Body of pancreas (tissue), 4 donors: ENCODE measurements at regions not wholly inside any gene's neighbourhood (a gene's known extent, or its start where the extent isn't known, plus 50 kb on each side); places are given as distances from the start of the nearest gene placed in this dataset.

ENCODE experiments used
- ATAC-seq: fragments of 150-250 bp; one replicate; pipeline ENCODE4 v1.9.1; 2016
- DNase-seq, 4 donors: peaks; one replicate each; pipeline ENCODE4 v3.0.0-alpha.2; 2019
- H3K27ac ChIP-seq, 4 donors: fragments of 200-600 bp; sonication (generic); 1 replicate in 3 of 4; 2 replicates in 1 of 4; pipeline versions ENCODE4 v1.5.1 to v1.6.1; 2016 to 2019; ENCODE audit warnings: mild to moderate bottlenecking in 1 of 4, mixed read lengths in 1 of 4, moderate library complexity in 1 of 4
- H3K27me3 ChIP-seq, 2 donors: fragments of 200-600 bp; sonication (generic); one replicate each; pipeline ENCODE4 v1.6.0; 2016; ENCODE audit warnings: mild to moderate bottlenecking in 1 of 2
- H3K36me3 ChIP-seq, 2 donors: fragments of 200-600 bp; sonication (generic); replicated peaks in 1 of 2; 2 replicates each; pipeline ENCODE4 v1.5.1; 2016; ENCODE audit warnings: low read depth in 2 of 2; ENCODE audit not compliant: insufficient read depth in 1 of 2
- H3K4me1 ChIP-seq: fragments of 200-600 bp; sonication (generic); one replicate; pipeline ENCODE4 v1.6.0; 2016
- H3K4me3 ChIP-seq, 2 donors: fragments of 200-600 bp; sonication (generic); 1 replicate in 1 of 2; 2 replicates in 1 of 2; pipeline ENCODE4 v1.5.1; 2016 to 2019
- H3K9me3 ChIP-seq, 3 donors: fragments of 200-600 bp; sonication (generic); 1 replicate in 2 of 3; 2 replicates in 1 of 3; pipeline ENCODE4 v1.5.1; 2016
- CTCF ChIP-seq, 7 experiments: fragments of 450-650 bp in 4 of 7; fragments of 200-600 bp in 3 of 7; sonication (generic) in 3 of 7; IDR thresholded peaks; one replicate each; pipeline ENCODE4 v1.5.1; 2016 to 2019; ENCODE audit warnings: antibody characterized with exemption in 7 of 7
- POLR2A ChIP-seq, 3 donors: fragments of 450-650 bp; IDR thresholded peaks; one replicate each; pipeline ENCODE4 v1.6.1; 2016; ENCODE audit warnings: antibody characterized with exemption in 3 of 3, mild to moderate bottlenecking in 2 of 3
- WGBS, 2 donors: methylation state at CpG; one replicate each; pipeline ENCODE4 v1.1.5; 2017; 5-methylcytosine and 5-hydroxymethylcytosine counted together
- intact Hi-C: fragments of 100-400 bp; cut with DNase I; formaldehyde crosslinking; loops from one replicate; pipeline ENCODE4 v1.15.1; 2023

DNA sequence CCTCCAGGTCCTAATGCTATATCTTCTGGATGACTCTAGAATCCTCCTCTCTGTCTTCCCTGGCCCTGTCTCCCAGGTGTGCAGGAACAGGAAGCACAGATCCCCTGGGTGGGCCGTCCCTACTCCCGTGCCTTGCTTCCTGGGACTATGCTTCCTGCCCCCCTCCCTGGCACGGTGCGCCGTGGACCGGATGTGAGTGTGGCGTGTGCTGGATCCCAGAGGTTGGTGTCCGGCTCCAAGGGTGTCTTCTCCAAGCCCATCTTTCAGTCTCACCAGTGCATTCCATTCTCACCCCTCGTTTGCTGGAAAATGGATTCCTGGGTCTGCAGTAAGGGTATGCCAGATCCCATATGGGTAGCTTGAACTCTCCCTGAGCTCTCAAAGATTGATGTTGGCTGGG, 144.4 kb upstream of the TWIST2 start:
- Histone ChIP-seq H3K4me3 (no peak overlapping the region), H3K4me1 (no peaks in the 10 kb centered on the region), H3K36me3 (no peaks in the 10 kb centered on the region), H3K9me3 (no peaks in the 10 kb centered on the region), H3K27me3 (no peaks in the 10 kb centered on the region), H3K27ac (no peak overlapping the region)
- ATAC-seq (no peak), DNase-seq (no peak)
- WGBS, 2 donors, result 61 to 86% methylated on average over 4 to 9 of the region's 9 CpGs
- intact Hi-C loops, result no loop called here
- TF ChIP-seq POLR2A (IDR thresholded peaks at IDR 0.05), result no peak
- no peak for TF ChIP-seq CTCF (IDR thresholded peaks at IDR 0.05)

DNA sequence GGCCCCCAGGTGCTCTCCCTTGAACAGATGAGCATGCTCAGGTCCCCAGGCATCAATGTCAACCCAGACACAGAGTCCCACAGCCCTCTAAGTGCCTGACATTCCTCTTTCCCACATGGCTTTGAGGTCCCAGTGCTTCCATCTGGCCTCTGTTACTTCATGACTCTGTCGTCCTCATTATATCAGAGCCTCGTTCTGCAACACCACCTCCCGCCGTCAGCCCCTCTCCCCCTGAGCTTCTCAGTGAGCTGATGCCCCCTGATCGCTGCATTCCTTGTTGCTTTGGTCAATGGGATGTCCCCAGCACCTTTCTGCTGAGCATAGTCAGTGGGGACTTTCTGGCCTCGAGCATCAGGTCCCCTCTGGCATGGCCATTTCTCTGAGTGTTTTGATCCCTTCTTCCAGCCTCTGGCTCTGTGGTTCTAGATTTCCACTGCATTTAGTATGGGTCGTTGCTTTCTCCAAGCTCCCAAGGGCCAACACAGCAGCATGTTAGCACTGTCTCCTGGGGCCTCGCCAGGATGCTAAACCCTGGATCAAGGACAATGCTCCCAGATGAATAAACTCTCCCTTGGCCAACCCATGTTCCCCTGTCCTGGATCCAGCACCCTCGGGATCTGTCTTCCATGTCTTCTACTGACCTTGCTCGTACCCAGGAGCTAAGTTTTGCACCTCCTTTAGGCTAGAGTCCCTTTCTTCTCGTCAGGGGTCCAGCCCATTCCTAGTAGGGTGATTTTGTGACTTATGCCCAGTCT, 143.2 kb upstream of the TWIST2 start:
- intact Hi-C loops, result no loop called here
- 58 to 69% methylated on average over 11 of the region's 11 CpGs for WGBS, 2 donors
- Histone ChIP-seq H3K9me3 (no peaks in the 10 kb centered on the region), H3K4me1 (no peaks in the 10 kb centered on the region), H3K36me3 (no peaks in the 10 kb centered on the region), H3K27me3 (no peaks in the 10 kb centered on the region), H3K4me3 (no peak overlapping the region), H3K27ac (no peak overlapping the region)
- no peak for DNase-seq
- no peak for TF ChIP-seq CTCF (IDR thresholded peaks at IDR 0.05)
- TF ChIP-seq POLR2A (IDR thresholded peaks at IDR 0.05), result no peak
- no peak for ATAC-seq

- H3K27me3 ChIP-seq, result no peaks in the 10 kb centered on the region
- ATAC-seq, result no peak
- intact Hi-C loops, result no loop called here
- no peaks in the 10 kb centered on the region for H3K4me1 ChIP-seq
- no peaks in the 10 kb centered on the region for H3K36me3 ChIP-seq
- WGBS, 2 donors, result 88 to 89% methylated on average over 8 of the region's 8 CpGs
- H3K9me3 ChIP-seq, result no peaks in the 10 kb centered on the region
- no peak for DNase-seq
- TF ChIP-seq POLR2A (IDR thresholded peaks at IDR 0.05) (no peak), CTCF (IDR thresholded peaks at IDR 0.05) (no peak)
- H3K27ac ChIP-seq, result no peak overlapping the region
- H3K4me3 ChIP-seq, result no peak overlapping the region
These were observed 141.7 kb upstream of the TWIST2 start for GRCh38 chr2:238706163-238706562.

- H3K4me3 ChIP-seq, result no peak overlapping the region
- H3K27me3 ChIP-seq, result no peaks in the 10 kb centered on the region
- 75 to 77% methylated on average over 1 of the region's 1 CpG for WGBS, 2 donors
- intact Hi-C loops, result no loop called here
- H3K36me3 ChIP-seq, result no peaks in the 10 kb centered on the region
- no peak overlapping the region for H3K27ac ChIP-seq
- no peaks in the 10 kb centered on the region for H3K9me3 ChIP-seq
- ATAC-seq (no peak), DNase-seq (no peak)
- no peaks in the 10 kb centered on the region for H3K4me1 ChIP-seq
- TF ChIP-seq CTCF (IDR thresholded peaks at IDR 0.05) (peak in 2 of 7 experiments; percentile 3 to 14), POLR2A (IDR thresholded peaks at IDR 0.05) (no peak)
These were observed 141.2 kb upstream of the TWIST2 start for GRCh38 chr2:238706673-238707072.
